GM18505 (cell line): ENCODE measurements at regions not wholly inside any gene's neighbourhood (a gene's known extent, or its start where the extent isn't known, plus 50 kb on each side); places are given as distances from the start of the nearest gene placed in this dataset.
"Not testable (repeated sequence)": the region's sequence is repeated elsewhere in the genome, so short reads cannot be mapped to it uniquely, and the experiment has no call there.

Experiments used
- ATAC-seq: cut with Tn5 transposase; IDR thresholded peaks from one replicate; pipeline ENCODE4 v1.9.1; 2021; ENCODE audit not compliant: unreplicated experiment
- POLR2A ChIP-seq: IDR thresholded peaks from 4 replicates; pipeline ENCODE4 v1.6.1; 2011; ENCODE audit warnings: borderline replicate concordance; ENCODE audit not compliant: insufficient read depth, insufficient read length; ENCODE audit errors: extremely low read depth

DNA sequence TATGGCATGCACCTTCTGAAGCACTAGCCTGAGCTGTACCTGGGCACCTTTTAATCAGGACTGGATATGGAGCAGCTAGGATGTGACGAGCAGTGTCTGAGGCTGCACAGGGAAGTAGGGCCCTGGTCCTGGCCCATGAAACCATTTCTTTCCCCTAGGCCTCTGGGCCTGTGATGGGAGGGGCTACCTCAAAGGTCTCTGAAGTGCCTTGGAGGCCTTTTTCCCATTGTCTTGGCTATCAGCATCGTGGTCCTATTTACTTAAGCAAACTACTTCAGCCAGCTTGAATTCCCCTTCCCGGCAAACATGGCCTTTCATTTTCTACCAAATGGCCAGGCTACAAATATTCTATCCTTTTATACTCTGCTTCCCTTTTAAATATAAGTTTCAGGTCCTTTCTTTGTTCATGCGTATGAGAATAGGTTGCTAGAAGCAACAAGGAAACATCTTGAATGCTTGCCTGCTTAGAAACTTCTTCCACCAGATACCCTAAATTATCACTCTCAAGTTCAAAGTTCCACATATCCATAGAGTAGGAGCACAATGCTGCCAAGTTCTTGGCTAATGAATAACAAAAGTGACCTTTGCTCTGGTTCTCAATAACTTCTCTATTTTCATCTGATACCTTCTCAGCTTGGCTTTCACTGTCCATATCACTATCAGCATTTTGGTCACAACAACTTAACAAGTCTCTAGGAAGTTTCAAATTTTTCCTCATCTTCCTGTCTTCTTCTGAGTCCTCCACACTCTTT lies 673.1 kb downstream of the HTR1B start:
- TF ChIP-seq POLR2A = no peak
- no peak for ATAC-seq

GRCh38 chr6:76789580-76789979 lies 673.7 kb downstream of the HTR1B start:
- no peak for TF ChIP-seq POLR2A

GRCh38 chr6:76788155-76788554 lies 675.1 kb downstream of the HTR1B start:
- TF ChIP-seq POLR2A = no peak
- ATAC-seq = no peak

More at GRCh38 chr6:76789580-76789979, 673.7 kb downstream of the HTR1B start:
- no peak for ATAC-seq

DNA sequence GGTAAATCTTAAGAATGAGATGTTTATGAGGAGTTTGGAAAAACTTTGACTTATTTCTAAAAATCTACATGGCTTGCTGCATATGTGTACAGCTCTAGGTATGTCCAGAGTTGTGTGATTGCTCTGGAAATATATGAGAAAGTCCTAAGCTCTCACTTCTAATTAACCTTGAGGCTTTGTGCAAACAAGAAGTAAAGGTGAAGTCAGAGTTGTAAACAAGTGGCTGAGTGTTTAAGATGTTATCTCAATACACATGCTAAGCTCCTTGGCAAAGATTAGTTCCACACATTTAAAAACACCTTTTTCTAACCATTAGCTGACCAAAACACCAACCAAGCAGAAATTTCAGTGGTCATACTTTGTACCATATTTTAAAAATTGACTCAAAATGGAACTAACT lies 684.2 kb downstream of the HTR1B start:
- no peak for TF ChIP-seq POLR2A
- no peak for ATAC-seq

- ATAC-seq = no peak
- TF ChIP-seq POLR2A = no peak
Observed at GRCh38 chr6:76776876-76777275, 686.4 kb downstream of the HTR1B start.

DNA sequence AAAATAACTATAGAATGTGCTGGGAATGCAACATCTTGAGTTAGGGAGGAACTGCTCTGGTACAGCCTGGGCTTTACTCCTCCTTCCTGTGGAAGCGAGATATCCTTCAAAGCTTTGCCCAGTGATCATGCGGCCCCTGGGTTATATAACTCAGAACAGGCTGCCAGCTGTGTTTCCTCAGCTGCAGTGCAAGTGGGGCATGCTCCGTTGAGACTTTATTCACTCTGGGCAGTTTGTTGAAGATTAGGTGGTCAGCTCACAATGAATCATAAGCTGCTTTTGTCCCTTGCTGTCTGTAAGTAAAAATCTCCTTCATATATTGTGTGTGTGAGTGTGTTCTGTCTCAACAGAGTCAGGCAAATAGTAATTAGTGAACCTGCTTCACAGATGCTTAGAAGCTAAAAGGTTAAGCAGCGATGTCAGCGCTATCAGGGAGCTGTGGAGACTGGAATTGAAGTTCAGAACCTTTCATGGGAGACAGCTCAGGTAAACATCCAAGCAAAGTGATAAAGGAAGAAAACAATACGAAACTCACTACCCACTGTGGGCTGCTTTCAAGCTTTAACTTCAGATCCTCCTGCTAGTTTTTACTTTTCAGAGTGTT lies 688.4 kb downstream of the HTR1B start:
- no peak for TF ChIP-seq POLR2A
- ATAC-seq = no peak

DNA sequence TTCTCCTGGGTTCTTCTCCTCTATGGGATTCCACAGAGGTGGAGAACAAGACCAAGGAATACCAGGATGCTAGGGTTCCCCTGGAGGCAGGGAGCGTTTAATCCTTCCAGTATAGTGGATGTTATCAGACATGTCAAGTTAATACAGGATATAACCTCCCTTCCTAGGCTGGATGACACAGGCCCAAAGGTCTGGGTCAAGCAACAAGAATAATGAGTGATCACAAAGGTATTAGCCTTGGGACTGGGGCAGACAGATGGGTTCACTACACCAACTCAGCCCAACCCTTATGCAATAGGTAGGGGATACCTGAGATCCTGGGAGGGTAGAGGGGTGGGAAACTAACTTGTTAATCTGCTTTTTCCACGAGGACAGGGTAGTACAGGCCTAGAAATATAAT lies 690.3 kb downstream of the HTR1B start:
- TF ChIP-seq POLR2A = no peak

DNA sequence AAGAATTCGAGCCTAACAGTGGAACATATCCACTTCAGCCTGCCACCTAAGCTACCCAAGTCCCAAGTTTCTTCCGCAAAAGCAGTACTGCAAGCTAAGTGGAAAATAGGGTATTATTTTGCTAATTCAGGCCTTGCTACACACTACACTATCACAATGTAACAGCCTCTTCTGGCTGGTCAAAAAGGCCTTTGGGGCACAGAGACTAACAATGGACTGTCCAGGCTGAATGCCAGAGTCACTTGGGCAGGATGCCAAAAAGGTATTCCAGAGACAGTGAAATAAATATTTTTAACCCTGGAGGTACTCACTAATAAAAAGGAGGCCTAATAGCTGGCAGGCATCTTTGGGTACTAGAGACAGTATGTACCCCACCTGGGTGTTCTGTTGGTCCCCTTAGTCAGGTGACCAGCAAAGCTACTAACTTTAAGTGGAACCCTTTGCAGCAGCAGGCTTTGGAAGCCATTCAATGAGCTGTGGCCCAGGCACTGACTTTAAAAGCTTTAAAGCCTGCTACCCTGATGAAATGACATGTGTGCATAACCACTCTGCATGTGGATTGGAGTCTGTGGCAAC lies 692.1 kb downstream of the HTR1B start:
- TF ChIP-seq POLR2A = no peak
- no peak for ATAC-seq

More for the DNA sequence above, 690.3 kb downstream of the HTR1B start:
- ATAC-seq = no peak

DNA sequence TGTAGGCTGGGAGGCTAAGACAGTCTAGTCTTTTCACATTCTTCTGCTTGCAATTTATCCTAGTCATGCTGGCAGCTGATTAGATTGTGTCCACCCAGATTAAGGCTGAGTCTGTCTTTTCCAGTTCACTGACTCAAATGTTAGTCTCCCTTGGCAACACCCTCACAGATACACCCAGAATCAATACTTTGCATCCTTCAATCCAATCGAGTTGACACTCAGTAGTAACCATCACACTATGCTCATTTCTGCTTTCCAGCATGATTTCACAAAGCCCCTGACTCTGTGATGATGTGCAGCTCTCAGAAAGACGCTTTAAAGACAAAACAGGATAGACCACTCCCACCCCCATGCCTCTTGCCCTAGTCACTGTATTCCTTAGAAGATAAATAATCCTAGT lies 693.0 kb downstream of the HTR1B start:
- no peak for TF ChIP-seq POLR2A
- ATAC-seq = no peak

GRCh38 chr6:76768556-76768955 lies 694.7 kb downstream of the HTR1B start:
- no peak for ATAC-seq

DNA sequence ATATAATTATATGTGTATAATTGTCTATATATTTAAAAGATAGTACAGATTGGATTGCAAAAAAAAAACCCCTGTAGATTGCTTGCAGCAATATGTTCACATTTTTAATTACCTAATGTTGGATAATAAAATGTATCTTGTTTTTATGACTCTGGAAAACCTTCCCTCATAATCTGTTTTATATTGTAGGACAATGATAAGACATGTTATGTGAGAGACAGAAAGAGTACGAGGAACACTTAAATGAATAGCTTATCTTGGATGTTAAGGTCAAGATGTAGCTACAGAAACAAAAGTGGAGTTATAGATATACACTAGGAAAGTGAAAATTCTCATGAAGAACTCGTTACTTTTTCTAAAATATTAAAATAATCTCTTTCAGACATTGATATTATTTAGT lies 691.6 kb upstream of the IMPG1 start:
- TF ChIP-seq POLR2A = no peak
- ATAC-seq = no peak

More at GRCh38 chr6:76768556-76768955, 694.7 kb downstream of the HTR1B start:
- TF ChIP-seq POLR2A = no peak

GRCh38 chr6:76752841-76753240 lies 680.4 kb upstream of the IMPG1 start:
- no peak for ATAC-seq
- TF ChIP-seq POLR2A = no peak

GRCh38 chr6:76745388-76745787 lies 672.9 kb upstream of the IMPG1 start:
- ATAC-seq = not testable (repeated sequence)

DNA sequence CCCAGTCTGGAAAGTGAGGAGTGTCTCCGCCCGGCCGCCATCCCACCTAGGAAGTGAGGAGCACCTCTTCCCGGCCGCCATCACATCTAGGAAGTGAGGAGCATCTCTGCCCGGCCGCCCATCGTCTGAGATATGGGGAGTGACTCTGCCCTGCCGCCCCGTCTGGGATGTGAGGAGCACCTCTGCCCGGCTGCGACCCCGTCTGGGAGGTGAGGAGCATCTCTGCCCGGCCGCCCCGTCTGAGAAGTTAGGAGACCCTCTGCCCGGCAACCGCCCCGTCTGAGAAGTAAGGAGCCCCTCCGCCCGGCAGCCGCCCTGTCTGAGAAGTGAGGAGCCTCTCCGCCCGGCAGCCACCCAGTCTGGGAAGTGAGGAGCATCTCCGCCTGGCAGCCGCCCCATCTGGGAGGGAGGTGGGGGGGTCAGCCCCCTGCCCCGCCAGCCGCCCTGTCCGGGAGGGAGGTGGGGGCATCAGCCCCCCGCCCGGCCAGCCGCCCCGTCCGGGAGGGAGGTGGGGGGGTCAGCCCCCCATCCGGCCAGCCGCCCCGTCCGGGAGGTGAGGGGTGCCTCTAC lies 671.8 kb upstream of the IMPG1 start:
- ATAC-seq = not testable (repeated sequence)
